H1 (cell line): ENCODE measurements at regions not wholly inside any gene's neighbourhood (a gene's known extent, or its start where the extent isn't known, plus 50 kb on each side); places are given as distances from the start of the nearest gene placed in this dataset.

Experiments used
- BACH1 ChIP-seq: IDR thresholded peaks from 2 replicates; pipeline ENCODE4 v1.6.1; 2012; ENCODE audit warnings: low read length, improper control_type of control experiment
- CHD7 ChIP-seq: fragments of 300-600 bp; sonication (generic); IDR thresholded peaks from 2 replicates; pipeline ENCODE4 v1.7.1; 2012; ENCODE audit warnings: low read length, moderate library complexity, mild to moderate bottlenecking, inconsistent platforms; ENCODE audit not compliant: insufficient replicate concordance
- CTCF ChIP-seq, 3 experiments: IDR thresholded peaks; 1 replicate in 2 of 3; 2 replicates in 1 of 3; pipeline versions ENCODE4 v1.5.1 to v1.6.1; 2011; ENCODE audit warnings: low read length in 3 of 3, mild to moderate bottlenecking in 3 of 3, inconsistent platforms in 2 of 3, low read depth in 1 of 3, moderate library complexity in 1 of 3; ENCODE audit not compliant: insufficient read depth in 1 of 3; ENCODE audit errors: control extremely low read depth in 1 of 3
- GTF2F1 ChIP-seq: IDR thresholded peaks from 2 replicates; pipeline ENCODE4 v1.6.1; 2012; ENCODE audit warnings: low read depth, low read length, improper control_type of control experiment, borderline replicate concordance
- TEAD4 ChIP-seq: IDR thresholded peaks from 2 replicates; pipeline ENCODE4 v1.6.1; 2012; ENCODE audit warnings: low read depth, low read length, inconsistent platforms, mixed read lengths

DNA sequence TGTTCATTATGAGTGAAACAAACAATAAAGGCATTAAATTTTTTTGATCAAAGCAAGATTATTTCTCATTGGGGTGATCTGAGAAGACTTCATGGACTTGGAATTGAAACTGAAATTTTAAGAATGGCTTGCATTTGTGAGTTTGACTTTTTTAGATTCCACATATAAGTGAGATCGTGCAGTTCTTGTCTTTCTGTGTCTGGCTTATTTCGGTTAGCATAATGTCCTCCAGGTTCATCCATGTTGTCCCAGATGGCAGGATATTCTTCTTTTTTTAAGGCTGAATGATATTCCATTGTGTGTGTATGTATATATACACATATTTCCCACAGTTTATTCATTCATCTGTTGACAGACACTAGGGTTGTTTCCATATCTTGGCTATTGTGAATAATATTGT lies 716.5 kb downstream of the PRELID2 start (continued):
- TF ChIP-seq CHD7 (no peak), TEAD4 (no peak), CTCF (IDR thresholded peaks at IDR 0.05; ENCODE audit: control extremely low read depth in 1 of 3, insufficient read depth in 1 of 3, low read depth in 1 of 3, low read length in 3 of 3) (no peak), GTF2F1 (no peak), BACH1 (no peak)
